ENCODE measurements at regions not wholly inside any gene's neighbourhood (a gene's known extent, or its start where the extent isn't known, plus 50 kb on each side); places are given as distances from the start of the nearest gene placed in this dataset.

DNA sequence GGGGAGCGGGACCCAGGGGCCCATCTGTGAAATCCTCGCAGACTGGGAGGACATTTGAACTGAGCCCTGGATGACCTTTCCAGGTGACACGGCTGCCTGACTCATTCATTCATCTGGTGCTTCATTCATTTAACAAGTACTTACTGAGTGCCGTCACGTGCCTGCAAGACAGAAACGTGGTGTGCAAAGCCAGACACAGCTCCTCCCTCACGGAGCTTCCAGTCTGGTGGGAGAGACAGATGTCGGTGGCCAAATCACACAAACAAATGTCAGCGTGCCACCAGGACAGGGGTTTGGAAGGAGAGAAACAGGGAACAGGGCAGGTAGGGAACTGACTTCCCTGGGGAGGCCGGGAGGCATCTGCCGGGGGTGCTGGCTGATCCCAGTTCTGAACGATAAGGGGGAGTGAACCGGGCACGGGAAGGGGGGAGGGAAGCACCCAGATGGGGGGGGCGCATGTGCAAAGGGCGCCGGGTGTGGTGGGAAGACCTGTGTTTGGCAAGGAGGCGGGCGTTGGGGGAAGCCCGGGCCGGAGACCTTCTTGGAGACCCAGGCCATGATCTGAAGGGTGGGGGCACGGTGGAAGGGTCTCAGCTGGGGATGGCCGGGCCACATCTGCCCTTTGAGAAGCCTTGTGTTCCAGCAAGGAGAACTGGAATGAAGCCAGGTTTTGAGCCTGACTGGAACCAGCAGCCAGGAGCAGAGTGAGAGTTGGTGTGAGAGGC, 93.6 kb upstream of the CIBAR2 start:
- in situ Hi-C loops (cut with HindIII; ENCODE audit: extremely low pct_ligation_motif_present, low pct_unique_long_range_greater_than_20kb) = no loop called here
- Histone ChIP-seq H3K79me2 (ENCODE audit: insufficient read depth, low read length) (no peaks in the 10 kb centered on the region), H3K27me3 (ENCODE audit: control insufficient read depth in 1 of 2, insufficient read depth in 2 of 2, low read length in 2 of 2) (peaks cover 0 to 4% of the 10 kb centered on the region in 2 experiments; a peak in 1 of 5 replicates), H3K4me2 (ENCODE audit: low read depth, low read length) (peak overlapping the region; percentile 65), H3K9ac (ENCODE audit: insufficient read depth, low read depth, low read length) (no peak overlapping the region), H3K9me3 (ENCODE audit: low read length) (no peaks in the 10 kb centered on the region), H4K20me1 (ENCODE audit: insufficient read depth, low read length) (peaks cover 4% of the 10 kb centered on the region; the same call in 1 of the 2 replicates), H3K36me3 (replicated peaks in 1 of 2; ENCODE audit: control insufficient read depth in 1 of 2, insufficient read depth in 2 of 2, low read length in 2 of 2) (no peaks in the 10 kb centered on the region), H3K4me1 (ENCODE audit: insufficient read depth, low read length) (peaks cover 90% of the 10 kb centered on the region), H3K27ac (ENCODE audit: extremely low read length, insufficient read depth, low read length) (peak overlapping the region; percentile 4), H2AFZ (ENCODE audit: low read length) (no peak overlapping the region), H3K4me3 (replicated peaks in 1 of 3; ENCODE audit: insufficient read depth in 1 of 3, low read depth in 2 of 3, low read length in 3 of 3) (peak overlapping the region in 1 of 3 experiments; percentile 53; a peak in 1 of 6 replicates)
- ChIA-PET POLR2A (interaction anchor here (1.3 kb wide), 1 partner anchor 71 kb away, joined by 4 read pairs; no protein-coding TSS in a partner anchor), CTCF (ENCODE audit: low intra/inter-chr PET ratio, low total read pairs) (no interaction called here)
- no TSS peak for BruUV-seq (replicated peaks)
- intact Hi-C loops (cut with micrococcal nuclease; ENCODE audit: unreplicated experiment) = no loop called here
- peak; percentile 4; the same call in 1 of the 3 replicates for ATAC-seq
- WGBS (ENCODE audit: low lambda C conversion rate) = 9% methylated on average over 23 of the region's 23 CpGs
- peak; percentile 47 for DNase-seq (ENCODE audit: low spot score)
- peak; percentile 67 for FAIRE-seq
- TF ChIP-seq, protein P1, sequence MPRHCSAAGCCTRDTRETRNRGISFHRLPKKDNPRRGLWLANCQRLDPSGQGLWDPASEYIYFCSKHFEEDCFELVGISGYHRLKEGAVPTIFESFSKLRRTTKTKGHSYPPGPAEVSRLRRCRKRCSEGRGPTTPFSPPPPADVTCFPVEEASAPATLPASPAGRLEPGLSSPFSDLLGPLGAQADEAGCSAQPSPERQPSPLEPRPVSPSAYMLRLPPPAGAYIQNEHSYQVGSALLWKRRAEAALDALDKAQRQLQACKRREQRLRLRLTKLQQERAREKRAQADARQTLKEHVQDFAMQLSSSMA (CRISPR knock-in tag; IDR thresholded peaks at IDR 0.05) = 0 out of 2 replicates have a peak, but pooled peaks have one; percentile 55
- TF ChIP-seq ZNF263 (CRISPR knock-in tag; IDR thresholded peaks at IDR 0.05) = 0 out of 2 replicates have a peak, but pooled peaks have one; percentile 51
- TF ChIP-seq SKI (IDR thresholded peaks at IDR 0.05; ENCODE audit: partially characterized antibody) = peak; percentile 30
- no peak for TF ChIP-seq HMGA1 (CRISPR knock-in tag; conservative IDR thresholded peaks at IDR 0.05)
- no peak for TF ChIP-seq ZSCAN31 (CRISPR knock-in tag; IDR thresholded peaks at IDR 0.05; ENCODE audit: low read depth)
- TF ChIP-seq ZNF672 (CRISPR knock-in tag; IDR thresholded peaks at IDR 0.05) = no peak
- TF ChIP-seq NR2F1 (CRISPR knock-in tag; IDR thresholded peaks at IDR 0.05) = peak; percentile 44 to 49; a peak in 1 of 4 replicates
- TF ChIP-seq NFKB2 (CRISPR knock-in tag; IDR thresholded peaks at IDR 0.05; ENCODE audit: borderline replicate concordance) = peak; percentile 55; the same call in 1 of the 2 replicates
- TF ChIP-seq NR2C2 (CRISPR knock-in tag; IDR thresholded peaks at IDR 0.05; ENCODE audit: borderline replicate concordance) = 0 out of 2 replicates have a peak, but pooled peaks have one; percentile 26
- TF ChIP-seq SP140L (CRISPR knock-in tag; IDR thresholded peaks at IDR 0.05; ENCODE audit: borderline replicate concordance) = no peak
- peak; percentile 96 for TF ChIP-seq POGK (CRISPR knock-in tag; conservative IDR thresholded peaks at IDR 0.05)
- no peak for TF ChIP-seq NAIF1 (CRISPR knock-in tag; IDR thresholded peaks at IDR 0.05; ENCODE audit: borderline replicate concordance)
- no peak for TF ChIP-seq SYNCRIP (IDR thresholded peaks at IDR 0.05; ENCODE audit: insufficient read depth, low read depth, low read length)
- 0 out of 2 replicates have a peak, but pooled peaks have one; percentile 7 for TF ChIP-seq SOX5 (CRISPR knock-in tag; IDR thresholded peaks at IDR 0.05; ENCODE audit: borderline replicate concordance)
- TF ChIP-seq HOXA3 (CRISPR knock-in tag; IDR thresholded peaks at IDR 0.05) = peak; percentile 28; the same call in 1 of the 2 replicates
- no peak for TF ChIP-seq FIP1L1 (IDR thresholded peaks at IDR 0.05; ENCODE audit: borderline replicate concordance, insufficient read depth, low read depth, low read length)
- TF ChIP-seq ZNF772 (CRISPR knock-in tag; IDR thresholded peaks at IDR 0.05) = peak; percentile 56; the same call in 1 of the 2 replicates
- TF ChIP-seq, protein P2, sequence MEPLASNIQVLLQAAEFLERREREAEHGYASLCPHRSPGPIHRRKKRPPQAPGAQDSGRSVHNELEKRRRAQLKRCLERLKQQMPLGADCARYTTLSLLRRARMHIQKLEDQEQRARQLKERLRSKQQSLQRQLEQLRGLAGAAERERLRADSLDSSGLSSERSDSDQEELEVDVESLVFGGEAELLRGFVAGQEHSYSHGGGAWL (CRISPR knock-in tag; IDR thresholded peaks at IDR 0.05) = no peak
- no peak for TF ChIP-seq PREB (CRISPR knock-in tag; IDR thresholded peaks at IDR 0.05)
- 0 out of 2 replicates have a peak, but pooled peaks have one; percentile 53 for TF ChIP-seq ZNF724P (CRISPR knock-in tag; IDR thresholded peaks at IDR 0.05; ENCODE audit: borderline replicate concordance)
